Effector memory CD4-positive, alpha-beta T cell (primary cell): ENCODE measurements at regions not wholly inside any gene's neighbourhood (a gene's known extent, or its start where the extent isn't known, plus 50 kb on each side); places are given as distances from the start of the nearest gene placed in this dataset.

ENCODE experiments used
- DNase-seq, 3 donors: peaks; one replicate each; pipeline ENCODE4 v3.0.0-alpha.2; 2020
- H3K27ac ChIP-seq: 2 replicates; pipeline ENCODE4 v1.7.0; 2013; ENCODE audit warnings: mild to moderate bottlenecking, low read length, moderate library complexity; ENCODE audit not compliant: insufficient read depth, poor library complexity, severe bottlenecking
- H3K27me3 ChIP-seq: replicated peaks from 2 replicates; pipeline ENCODE4 v1.7.0; 2013; ENCODE audit warnings: mild to moderate bottlenecking, low read length; ENCODE audit not compliant: insufficient read depth, control insufficient read depth, poor library complexity, severe bottlenecking
- H3K36me3 ChIP-seq: 2 replicates; pipeline ENCODE4 v1.7.0; 2013; ENCODE audit warnings: mild to moderate bottlenecking, low read length, moderate library complexity; ENCODE audit not compliant: control insufficient read depth, insufficient read depth
- H3K4me1 ChIP-seq: 2 replicates; pipeline ENCODE4 v1.7.0; 2013; ENCODE audit warnings: low read length, mild to moderate bottlenecking; ENCODE audit not compliant: control insufficient read depth, insufficient read depth, poor library complexity, severe bottlenecking
- H3K4me3 ChIP-seq: 2 replicates; pipeline ENCODE4 v1.7.0; 2013; ENCODE audit warnings: low read length, low read depth, mild to moderate bottlenecking; ENCODE audit not compliant: insufficient read depth, poor library complexity, severe bottlenecking
- H3K9me3 ChIP-seq: 2 replicates; pipeline ENCODE4 v1.7.0; 2013; ENCODE audit warnings: mild to moderate bottlenecking, low read length, moderate library complexity; ENCODE audit not compliant: control insufficient read depth

DNA sequence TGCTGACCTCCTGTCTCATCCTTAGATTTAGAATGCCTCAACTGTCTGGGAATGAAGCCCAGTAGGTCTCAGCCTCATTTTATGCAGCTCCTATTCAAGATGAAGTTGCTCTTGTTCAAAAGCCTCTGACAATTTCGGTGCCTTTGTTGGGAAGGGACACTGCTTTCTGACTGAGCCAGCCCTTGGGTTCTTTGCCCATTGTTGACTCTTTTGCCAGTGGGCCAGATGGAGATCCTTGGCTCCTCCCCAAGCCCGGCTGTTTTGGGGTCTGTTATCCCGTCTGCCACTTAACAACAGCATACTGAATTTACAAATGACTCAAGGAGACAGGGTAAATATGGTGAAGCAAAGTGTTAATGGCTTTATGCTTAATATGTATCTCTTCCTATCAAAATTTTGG is 58.3 kb upstream of the PRKX start:
- H3K4me3 ChIP-seq: no peak overlapping the region
- no peaks in the 10 kb centered on the region for H3K36me3 ChIP-seq
- DNase-seq: no peak
- H3K9me3 ChIP-seq: no peaks in the 10 kb centered on the region
- H3K4me1 ChIP-seq: peaks cover under 1% of the 10 kb centered on the region
- no peak overlapping the region for H3K27ac ChIP-seq
- no peaks in the 10 kb centered on the region for H3K27me3 ChIP-seq

DNA sequence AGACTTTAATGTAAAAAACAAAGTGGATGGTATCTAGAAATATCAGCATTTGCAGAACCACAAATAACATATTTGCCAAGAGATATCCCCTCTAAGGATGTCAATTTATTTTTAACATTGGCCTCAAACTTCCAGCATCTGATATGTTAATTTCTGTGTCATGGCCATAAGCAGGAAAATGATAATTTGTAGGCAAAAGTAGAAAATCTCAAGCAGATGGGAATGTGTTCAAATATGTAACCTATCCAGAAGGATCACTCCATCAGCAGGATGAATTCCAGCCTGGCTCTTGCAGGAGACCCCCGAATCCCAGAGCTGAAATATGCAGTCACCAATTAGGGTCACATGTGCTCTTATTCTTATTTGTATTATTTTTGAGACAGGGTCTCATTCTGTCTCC is 55.4 kb upstream of the PRKX start:
- no peak overlapping the region for H3K4me3 ChIP-seq
- no peak overlapping the region for H3K27ac ChIP-seq
- no peaks in the 10 kb centered on the region for H3K27me3 ChIP-seq
- no peaks in the 10 kb centered on the region for H3K36me3 ChIP-seq
- H3K9me3 ChIP-seq: no peaks in the 10 kb centered on the region
- DNase-seq: no peak
- no peaks in the 10 kb centered on the region for H3K4me1 ChIP-seq
